ENCODE measurements at regions not wholly inside any gene's neighbourhood (a gene's known extent, or its start where the extent isn't known, plus 50 kb on each side); places are given as distances from the start of the nearest gene placed in this dataset.
"Not testable (repeated sequence)": the region's sequence is repeated elsewhere in the genome, so short reads cannot be mapped to it uniquely, and the experiment has no call there.

GRCh38 chr2:71923143-71923525 lies 224.5 kb downstream of the CYP26B1 start:
- Histone ChIP-seq H3K4me3 (no peak overlapping the region), H3K27me3 (replicated peaks; ENCODE audit: insufficient read depth) (no peaks in the 10 kb centered on the region), H3K27ac (no peak overlapping the region), H3K9me3 (no peaks in the 10 kb centered on the region), H3K4me1 (replicated peaks) (no peaks in the 10 kb centered on the region), H3K36me3 (no peaks in the 10 kb centered on the region)
- no peak for DNase-seq (ENCODE audit: low spot score)
- TF ChIP-seq POLR2AphosphoS5 (IDR thresholded peaks at IDR 0.05) (no peak), POLR2A (IDR thresholded peaks at IDR 0.05) (no peak), CTCF (IDR thresholded peaks at IDR 0.05) (no peak)
- intact Hi-C loops (cut with DNase I), result loop anchor here (5.0 to 10.0 kb wide), 3 partner anchors 229 to 822 kb away; no protein-coding TSS in a partner anchor

GRCh38 chr2:71922499-71923142 lies 225.0 kb downstream of the CYP26B1 start:
- H3K4me1 ChIP-seq (replicated peaks), result no peaks in the 10 kb centered on the region
- H3K36me3 ChIP-seq, result no peaks in the 10 kb centered on the region
- TF ChIP-seq POLR2A (IDR thresholded peaks at IDR 0.05) (no peak), POLR2AphosphoS5 (IDR thresholded peaks at IDR 0.05) (no peak), CTCF (IDR thresholded peaks at IDR 0.05) (no peak)
- intact Hi-C loops (cut with DNase I), result loop anchor here (5.0 to 10.0 kb wide), 3 partner anchors 230 to 822 kb away; no protein-coding TSS in a partner anchor
- H3K4me3 ChIP-seq, result no peak overlapping the region
- 92% methylated on average over 7 of the region's 7 CpGs for WGBS
- DNase-seq (ENCODE audit: low spot score), result no peak
- no peaks in the 10 kb centered on the region for H3K27me3 ChIP-seq (replicated peaks; ENCODE audit: insufficient read depth)
- no peak overlapping the region for H3K27ac ChIP-seq
- no peaks in the 10 kb centered on the region for H3K9me3 ChIP-seq

GRCh38 chr2:71922091-71922490 lies 225.6 kb downstream of the CYP26B1 start:
- no peaks in the 10 kb centered on the region for H3K36me3 ChIP-seq
- H3K4me3 ChIP-seq, result no peak overlapping the region
- H3K4me1 ChIP-seq (replicated peaks), result no peaks in the 10 kb centered on the region
- H3K9me3 ChIP-seq, result no peaks in the 10 kb centered on the region
- intact Hi-C loops (cut with DNase I), result loop anchor here (5.0 to 10.0 kb wide), 3 partner anchors 230 to 823 kb away; no protein-coding TSS in a partner anchor
- no peak for DNase-seq (ENCODE audit: low spot score)
- WGBS, result 97% methylated on average over 2 of the region's 2 CpGs
- no peak for TF ChIP-seq POLR2A (IDR thresholded peaks at IDR 0.05)
- TF ChIP-seq POLR2AphosphoS5 (IDR thresholded peaks at IDR 0.05), result no peak
- TF ChIP-seq CTCF (IDR thresholded peaks at IDR 0.05), result no peak
- H3K27me3 ChIP-seq (replicated peaks; ENCODE audit: insufficient read depth), result no peaks in the 10 kb centered on the region
- no peak overlapping the region for H3K27ac ChIP-seq

GRCh38 chr2:71920819-71921218 lies 226.8 kb downstream of the CYP26B1 start:
- not testable (repeated sequence) for H3K4me1 ChIP-seq (replicated peaks); H3K4me3 ChIP-seq; H3K27me3 ChIP-seq (replicated peaks; ENCODE audit: insufficient read depth); H3K27ac ChIP-seq; H3K9me3 ChIP-seq; H3K36me3 ChIP-seq; DNase-seq (ENCODE audit: low spot score)
- 75% methylated on average over 5 of the region's 5 CpGs for WGBS
- intact Hi-C loops (cut with DNase I), result loop anchor here (5.0 to 10.0 kb wide), 3 partner anchors 231 to 824 kb away; no protein-coding TSS in a partner anchor

- Histone ChIP-seq H3K9me3 (no peaks in the 10 kb centered on the region), H3K27ac (no peak overlapping the region), H3K36me3 (no peaks in the 10 kb centered on the region), H3K27me3 (replicated peaks; ENCODE audit: insufficient read depth) (no peaks in the 10 kb centered on the region), H3K4me3 (no peak overlapping the region), H3K4me1 (replicated peaks) (no peaks in the 10 kb centered on the region)
- TF ChIP-seq POLR2AphosphoS5 (IDR thresholded peaks at IDR 0.05) (no peak), CTCF (IDR thresholded peaks at IDR 0.05) (no peak), POLR2A (IDR thresholded peaks at IDR 0.05) (no peak)
- DNase-seq (ENCODE audit: low spot score), result no peak
- intact Hi-C loops (cut with DNase I), result loop anchor here (5.0 to 10.0 kb wide), 3 partner anchors 233 to 825 kb away; no protein-coding TSS in a partner anchor
These were observed 228.0 kb downstream of the CYP26B1 start for GRCh38 chr2:71919708-71920107.

All from prostate gland (tissue), 2 donors.